ENCODE measurements at regions not wholly inside any gene's neighbourhood (a gene's known extent, or its start where the extent isn't known, plus 50 kb on each side); places are given as distances from the start of the nearest gene placed in this dataset.

GRCh38 chr3:41094351-41094750, 105.0 kb upstream of the CTNNB1 start:
- TF ChIP-seq POLR2AphosphoS5 (IDR thresholded peaks at IDR 0.05; ENCODE audit: low read depth, low read length) (no peak), TAF1 (IDR thresholded peaks at IDR 0.05; ENCODE audit: borderline replicate concordance, insufficient read depth, low read length) (no peak), REST (IDR thresholded peaks at IDR 0.05; ENCODE audit: insufficient read depth in 1 of 2, low read depth in 2 of 2, low read length in 2 of 2) (no peak)

Data from PFSK-1 (cell line).